ENCODE measurements at regions not wholly inside any gene's neighbourhood (a gene's known extent, or its start where the extent isn't known, plus 50 kb on each side); places are given as distances from the start of the nearest gene placed in this dataset.

DNA sequence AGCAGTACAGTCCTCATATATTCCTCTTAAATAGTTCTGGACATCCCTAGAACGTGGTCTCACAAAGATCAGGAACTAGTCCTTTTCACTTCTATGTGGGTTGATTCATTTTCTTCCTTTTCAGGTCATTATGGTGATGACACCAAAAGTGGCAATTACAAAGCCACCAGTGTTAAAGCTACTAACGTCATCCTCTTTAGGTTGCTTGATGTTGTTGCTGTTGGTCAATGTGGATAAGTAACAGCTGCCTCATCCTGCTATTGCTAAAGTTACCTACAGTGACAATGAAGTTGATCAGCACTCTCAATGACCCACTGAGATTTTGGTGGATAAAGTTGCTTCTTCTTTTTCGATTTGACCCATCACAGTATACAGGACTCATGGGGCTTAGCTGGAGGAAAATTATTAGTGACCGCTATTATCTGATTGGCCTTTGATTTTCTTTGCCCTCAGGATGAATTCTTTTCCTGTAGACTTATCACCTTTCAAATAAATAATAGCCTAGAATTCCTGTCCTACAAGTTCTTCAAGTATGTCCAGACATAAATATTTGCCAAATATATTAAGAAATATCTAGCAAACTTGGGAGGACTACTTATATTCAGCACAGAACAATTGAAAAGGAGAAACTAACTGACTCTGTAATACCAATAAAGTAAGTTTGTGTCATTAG, 54.0 kb upstream of the ATP2B1 start:
- Histone ChIP-seq H3T11ph (ENCODE audit: low read length) (no peak overlapping the region), H3K79me2 (ENCODE audit: insufficient read depth, low read length) (no peaks in the 10 kb centered on the region), H2BK120ac (ENCODE audit: low read depth, low read length, poor library complexity, severe bottlenecking) (no peak overlapping the region), H2BK12ac (ENCODE audit: insufficient read length, low read depth, low read length) (no peak overlapping the region), H4K5ac (ENCODE audit: insufficient read length, low read depth, low read length) (no peak overlapping the region), H4K91ac (ENCODE audit: insufficient read length, low read depth, low read length) (no peak overlapping the region), H2BK15ac (ENCODE audit: low read depth, low read length) (no peak overlapping the region), H3K4me1 (ENCODE audit: insufficient read depth, low read length) (no peaks in the 10 kb centered on the region), H3K9ac (ENCODE audit: extremely low read depth, insufficient read length, low read length) (no peak overlapping the region), H2BK5ac (ENCODE audit: insufficient read length, low read length) (no peak overlapping the region), H2AFZ (ENCODE audit: low read length) (no peak overlapping the region), H3K27me3 (ENCODE audit: insufficient read depth, low read length) (no peaks in the 10 kb centered on the region), H3K23ac (ENCODE audit: insufficient read length, low read depth, low read length) (no peak overlapping the region), H3K9me3 (ENCODE audit: control insufficient read depth, low read depth, low read length) (no peaks in the 10 kb centered on the region), H2AK5ac (ENCODE audit: insufficient read length, low read length) (no peak overlapping the region), H3K56ac (ENCODE audit: insufficient read length, low read depth, low read length) (no peak overlapping the region), H3K27ac (ENCODE audit: insufficient read length, low read depth, low read length) (no peak overlapping the region), H4K8ac (replicated peaks; ENCODE audit: insufficient read length, low read depth, low read length) (no peak overlapping the region), H3K79me1 (ENCODE audit: insufficient read depth, low read depth, low read length, poor library complexity, severe bottlenecking) (no peaks in the 10 kb centered on the region), H3K4ac (ENCODE audit: low read depth, low read length) (no peak overlapping the region), H4K20me1 (ENCODE audit: control insufficient read depth, insufficient read depth, insufficient read length) (no peaks in the 10 kb centered on the region), H3K23me2 (ENCODE audit: insufficient read length, low read depth, low read length, poor library complexity, severe bottlenecking) (no peaks in the 10 kb centered on the region), H3K14ac (ENCODE audit: insufficient read depth, low read length) (no peak overlapping the region), H3K4me2 (ENCODE audit: insufficient read depth, insufficient read length, low read length) (no peak overlapping the region), H2BK20ac (ENCODE audit: low read depth, low read length, poor library complexity, severe bottlenecking) (no peak overlapping the region), H3K18ac (ENCODE audit: insufficient read length, low read depth, low read length) (no peak overlapping the region)
- no CpG with 5 or more reads among the region's 4 CpGs for WGBS (ENCODE audit: extremely low coverage, insufficient read length, low lambda C conversion rate)
- H3K4me3 Mint-ChIP-seq: no peak overlapping the region
- H3K27ac Mint-ChIP-seq: no peak overlapping the region
- TF ChIP-seq, protein P1, sequence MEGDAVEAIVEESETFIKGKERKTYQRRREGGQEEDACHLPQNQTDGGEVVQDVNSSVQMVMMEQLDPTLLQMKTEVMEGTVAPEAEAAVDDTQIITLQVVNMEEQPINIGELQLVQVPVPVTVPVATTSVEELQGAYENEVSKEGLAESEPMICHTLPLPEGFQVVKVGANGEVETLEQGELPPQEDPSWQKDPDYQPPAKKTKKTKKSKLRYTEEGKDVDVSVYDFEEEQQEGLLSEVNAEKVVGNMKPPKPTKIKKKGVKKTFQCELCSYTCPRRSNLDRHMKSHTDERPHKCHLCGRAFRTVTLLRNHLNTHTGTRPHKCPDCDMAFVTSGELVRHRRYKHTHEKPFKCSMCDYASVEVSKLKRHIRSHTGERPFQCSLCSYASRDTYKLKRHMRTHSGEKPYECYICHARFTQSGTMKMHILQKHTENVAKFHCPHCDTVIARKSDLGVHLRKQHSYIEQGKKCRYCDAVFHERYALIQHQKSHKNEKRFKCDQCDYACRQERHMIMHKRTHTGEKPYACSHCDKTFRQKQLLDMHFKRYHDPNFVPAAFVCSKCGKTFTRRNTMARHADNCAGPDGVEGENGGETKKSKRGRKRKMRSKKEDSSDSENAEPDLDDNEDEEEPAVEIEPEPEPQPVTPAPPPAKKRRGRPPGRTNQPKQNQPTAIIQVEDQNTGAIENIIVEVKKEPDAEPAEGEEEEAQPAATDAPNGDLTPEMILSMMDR (conservative IDR thresholded peaks at IDR 0.05): no peak
- H3K36me3 Mint-ChIP-seq (ENCODE audit: insufficient read depth in 1 of 3, low read depth in 3 of 3): no peaks in the 10 kb centered on the region; a peak in 1 of 7 replicates
- H3K9me3 Mint-ChIP-seq: no peaks in the 10 kb centered on the region
- peaks cover 1% of the 10 kb centered on the region; the same call in 1 of the 2 replicates for H3K27me3 Mint-ChIP-seq (ENCODE audit: low read depth)
- no peaks in the 10 kb centered on the region for H3K4me1 Mint-ChIP-seq
- no peak for DNase-seq

All from H9 (cell line).